GM04503 (cell line): ENCODE measurements at regions not wholly inside any gene's neighbourhood (a gene's known extent, or its start where the extent isn't known, plus 50 kb on each side); places are given as distances from the start of the nearest gene placed in this dataset.

Source experiments
- DNase-seq: peaks from one replicate; pipeline ENCODE4 v3.0.0-alpha.2; 2012; ENCODE audit warnings: low read depth

GRCh38 chr7:98515201-98515600, 101.9 kb upstream of the NPTX2 start:
- no peak for DNase-seq

DNA sequence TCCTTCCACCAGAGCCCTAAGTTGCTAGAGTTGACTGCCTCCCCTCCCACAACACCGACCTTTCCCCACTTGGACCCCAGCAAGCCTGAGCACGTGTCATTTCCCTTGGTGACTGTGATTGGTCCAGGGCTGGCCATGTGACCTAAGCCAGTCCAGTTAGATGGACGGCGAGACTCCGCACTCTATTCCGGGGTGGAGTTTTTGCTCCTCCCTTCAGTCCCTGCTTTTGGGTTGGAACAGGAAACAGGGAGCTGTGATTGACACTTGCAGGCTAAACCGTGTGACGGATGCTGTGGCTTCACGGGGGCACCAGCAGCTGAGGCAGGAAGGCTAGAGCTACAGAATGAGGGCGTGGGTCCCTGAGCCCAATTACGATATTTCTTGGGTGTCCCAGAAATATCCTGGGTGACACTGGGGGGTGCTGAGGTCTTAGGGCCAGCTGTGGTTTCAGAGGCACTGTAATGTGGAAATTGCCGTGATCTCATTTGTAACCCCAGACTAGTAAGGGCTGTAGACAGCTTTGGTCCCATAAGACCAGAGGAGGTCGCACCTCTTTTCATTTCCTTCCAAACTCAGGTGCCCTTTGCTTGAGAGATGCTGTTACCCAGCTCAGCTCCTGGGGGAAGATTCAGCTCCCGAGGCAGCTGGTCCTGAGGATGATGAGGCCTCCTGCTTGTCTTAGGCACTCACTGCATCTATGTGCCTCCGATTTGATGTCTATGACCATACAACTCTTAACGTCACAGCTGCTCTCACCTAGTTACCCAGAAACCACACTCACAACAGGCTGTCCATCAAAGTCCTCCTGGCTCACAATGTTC, 102.7 kb upstream of the NPTX2 start:
- no peak for DNase-seq

- DNase-seq, result no peak
Measured at GRCh38 chr7:98511175-98511574, 105.9 kb upstream of the NPTX2 start.

- DNase-seq, result peak; percentile 3
Measured at GRCh38 chr7:98509836-98510235, 107.2 kb upstream of the NPTX2 start.

DNA sequence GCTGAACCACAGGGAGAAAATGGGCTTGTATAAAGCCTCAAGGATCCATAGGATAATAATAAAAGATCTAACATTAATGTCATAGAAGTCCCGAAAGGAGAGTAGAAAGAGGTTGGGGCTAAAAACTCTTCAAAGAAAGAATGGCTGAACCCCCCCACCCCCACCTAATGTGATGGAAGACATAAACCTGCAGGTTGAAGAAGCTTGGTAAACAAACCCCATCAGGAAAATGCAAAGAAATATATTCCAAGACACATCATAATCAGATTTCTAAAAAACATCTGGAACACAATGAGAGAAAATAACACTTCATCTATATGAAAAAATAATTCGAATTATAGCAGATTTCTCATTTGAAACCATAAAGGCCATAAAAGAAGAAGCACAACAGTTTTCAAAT, 105.6 kb upstream of the BAIAP2L1 start:
- DNase-seq, result no peak

GRCh38 chr7:98500764-98501163, 99.9 kb upstream of the BAIAP2L1 start:
- no peak for DNase-seq

DNA sequence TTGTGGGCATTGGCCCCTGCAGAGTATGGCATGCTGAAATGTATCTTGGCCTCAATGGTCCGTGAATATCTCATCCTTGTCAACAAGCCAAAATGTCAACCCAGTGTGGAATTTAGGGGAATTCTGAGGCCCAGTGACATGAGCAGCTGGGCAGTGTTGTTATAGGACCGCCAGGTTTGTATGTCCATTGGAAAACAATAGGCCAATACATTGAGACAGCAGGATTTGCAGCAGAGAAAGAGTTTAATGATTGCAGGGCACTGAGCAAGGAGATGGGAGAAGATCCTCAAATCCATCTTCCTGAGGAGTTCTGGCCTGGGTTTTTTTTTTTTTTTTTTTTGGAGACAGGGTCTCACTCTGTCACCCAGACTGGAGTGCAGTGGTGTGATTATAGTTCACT, 95.7 kb upstream of the BAIAP2L1 start:
- no peak for DNase-seq

DNA sequence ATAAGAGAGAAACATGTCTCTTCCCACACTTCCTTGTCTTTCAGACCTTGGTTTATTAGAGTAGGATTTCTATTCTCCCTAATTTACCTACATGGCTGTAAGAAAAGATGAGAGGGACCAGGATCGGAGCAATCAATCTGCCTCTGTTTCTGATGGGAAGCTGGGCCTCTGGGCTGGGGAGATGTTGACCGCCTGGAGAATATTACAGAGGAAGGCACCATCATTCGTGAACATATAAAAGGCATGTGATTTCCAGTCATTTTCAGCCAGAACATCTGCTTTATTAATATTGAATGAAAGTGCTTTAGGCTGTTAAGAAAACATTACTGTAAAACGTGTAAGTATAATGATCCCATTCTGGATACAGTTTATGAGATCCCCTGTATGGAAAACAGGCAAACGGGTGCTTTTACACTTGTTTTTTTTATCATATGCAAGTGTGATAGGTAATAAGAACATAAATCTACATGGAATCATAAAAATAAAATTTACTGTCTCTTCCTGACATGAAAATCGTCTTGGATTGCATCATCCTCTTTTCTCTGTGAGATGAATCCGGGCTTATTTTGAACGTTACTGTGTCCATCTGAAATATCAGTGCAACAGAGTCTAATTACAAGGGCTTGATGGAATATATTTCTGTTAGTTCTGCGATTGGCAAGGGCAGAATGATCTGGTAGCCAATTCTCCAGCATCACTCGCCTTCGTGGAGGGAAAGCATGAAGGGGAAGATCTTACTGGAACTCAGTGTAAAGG, 94.5 kb upstream of the BAIAP2L1 start:
- no peak for DNase-seq

DNA sequence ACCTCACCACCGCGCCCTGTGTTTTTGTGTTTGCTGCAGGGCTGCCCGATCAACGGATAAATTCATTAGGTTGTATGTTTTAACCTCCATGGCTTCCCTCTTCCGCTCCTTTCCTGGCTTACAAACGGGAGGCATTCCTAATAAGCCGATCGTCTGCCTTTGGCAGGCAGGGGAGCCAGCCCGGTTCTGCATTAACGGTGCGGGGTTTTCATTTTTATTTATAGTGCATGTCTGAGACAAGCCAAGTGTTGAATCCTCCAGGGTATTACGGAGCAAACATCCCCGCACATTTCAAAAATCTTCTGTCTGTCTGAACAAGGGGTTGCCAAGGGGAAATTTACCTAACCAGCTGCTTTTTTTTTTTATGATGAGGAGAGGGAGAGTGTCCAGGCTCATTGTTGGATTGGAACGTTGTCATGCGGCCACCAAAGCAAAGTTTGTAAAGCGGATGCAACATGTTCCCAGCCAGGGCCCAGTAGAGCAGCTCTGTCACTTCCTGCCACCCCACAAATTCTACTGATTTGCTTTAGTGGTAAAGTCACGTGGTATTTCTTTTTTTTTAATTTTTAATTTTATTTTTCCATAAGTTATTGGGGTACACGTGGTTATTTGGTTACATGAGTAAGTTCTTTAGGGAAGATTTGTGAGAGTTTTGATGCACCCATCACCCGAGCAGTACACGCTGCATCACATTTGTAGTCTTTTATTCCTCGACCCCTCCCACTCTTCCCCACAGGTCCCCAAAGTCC, 92.3 kb upstream of the BAIAP2L1 start:
- DNase-seq, result no peak

DNA sequence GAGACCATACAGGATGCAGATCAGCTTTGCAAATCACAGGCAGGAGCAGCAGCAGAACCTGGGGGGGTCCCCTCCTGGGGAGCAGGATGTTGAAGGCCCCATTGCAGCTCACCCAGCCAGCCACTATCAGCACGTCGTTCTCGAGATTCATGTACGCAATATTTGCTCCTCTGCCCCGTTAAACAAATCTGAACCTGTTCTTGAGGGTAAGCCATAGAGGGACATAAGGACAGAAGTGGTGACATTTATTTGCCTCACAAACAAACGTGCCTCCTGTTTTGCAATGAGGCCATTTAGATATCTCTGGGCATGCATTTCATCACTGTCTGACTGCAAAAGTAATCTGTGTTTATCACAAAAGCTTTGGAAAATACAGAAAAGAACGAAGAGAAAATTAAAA, 87.3 kb upstream of the BAIAP2L1 start:
- DNase-seq, result no peak

GRCh38 chr7:98483964-98484545, 83.2 kb upstream of the BAIAP2L1 start:
- DNase-seq, result no peak

DNA sequence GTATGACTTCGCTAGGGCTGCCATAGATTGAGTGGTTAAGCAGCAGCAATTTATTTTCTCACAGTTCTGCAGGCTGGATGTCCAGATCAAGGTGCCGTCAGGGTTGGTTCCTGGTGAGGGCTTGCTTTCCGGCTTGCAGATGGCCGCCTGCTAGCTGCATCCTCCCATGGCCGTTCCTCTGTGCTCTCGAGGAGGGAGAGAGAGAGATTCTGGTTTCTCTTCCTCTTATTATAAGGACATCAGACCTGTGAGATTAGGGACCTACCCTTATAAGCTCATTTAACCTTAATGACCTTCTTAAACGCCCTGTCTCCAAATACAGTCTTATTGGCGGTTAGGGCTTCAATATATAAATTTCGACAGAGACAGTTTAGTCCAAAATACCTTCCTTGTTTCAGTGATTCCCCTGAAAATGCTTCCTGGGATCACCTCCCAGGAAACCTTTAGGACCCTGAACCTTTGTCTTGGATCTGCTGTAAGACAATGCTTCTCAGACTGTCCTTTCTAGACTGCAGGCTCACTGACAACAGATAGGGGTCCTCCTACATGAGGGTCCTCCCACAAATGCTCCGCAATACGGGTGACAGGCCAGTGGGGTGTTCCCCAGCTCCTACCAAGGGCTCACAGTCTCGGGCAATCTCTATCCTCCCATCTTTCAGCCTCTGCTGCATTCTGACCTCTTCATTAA, 82.5 kb upstream of the BAIAP2L1 start:
- no peak for DNase-seq

DNA sequence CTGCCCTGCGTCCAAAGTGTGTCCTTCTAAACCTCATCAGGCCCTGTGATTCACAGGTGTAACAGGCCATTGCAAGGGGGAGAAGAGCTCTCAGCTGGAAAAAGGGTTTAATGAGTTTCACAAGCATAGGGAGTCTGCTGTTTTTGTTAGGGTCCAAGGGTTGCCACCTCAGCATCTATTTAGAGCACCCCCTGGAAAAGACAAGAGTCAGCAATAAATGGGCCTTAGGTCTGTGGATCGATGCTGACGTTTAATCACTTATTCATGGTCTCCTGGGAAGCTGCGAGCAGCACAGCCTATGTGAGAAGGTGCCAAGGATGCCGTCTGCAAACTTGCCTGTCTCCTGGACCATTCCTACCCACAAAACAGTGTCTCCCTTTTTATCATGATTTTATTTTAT, 78.4 kb upstream of the BAIAP2L1 start:
- DNase-seq, result no peak

- DNase-seq, result no peak
Measured at GRCh38 chr7:98475352-98475751, 74.5 kb upstream of the BAIAP2L1 start.

GRCh38 chr7:98474558-98474957, 73.7 kb upstream of the BAIAP2L1 start:
- DNase-seq, result no peak

GRCh38 chr7:98472521-98472954, 71.6 kb upstream of the BAIAP2L1 start:
- DNase-seq, result no peak

DNA sequence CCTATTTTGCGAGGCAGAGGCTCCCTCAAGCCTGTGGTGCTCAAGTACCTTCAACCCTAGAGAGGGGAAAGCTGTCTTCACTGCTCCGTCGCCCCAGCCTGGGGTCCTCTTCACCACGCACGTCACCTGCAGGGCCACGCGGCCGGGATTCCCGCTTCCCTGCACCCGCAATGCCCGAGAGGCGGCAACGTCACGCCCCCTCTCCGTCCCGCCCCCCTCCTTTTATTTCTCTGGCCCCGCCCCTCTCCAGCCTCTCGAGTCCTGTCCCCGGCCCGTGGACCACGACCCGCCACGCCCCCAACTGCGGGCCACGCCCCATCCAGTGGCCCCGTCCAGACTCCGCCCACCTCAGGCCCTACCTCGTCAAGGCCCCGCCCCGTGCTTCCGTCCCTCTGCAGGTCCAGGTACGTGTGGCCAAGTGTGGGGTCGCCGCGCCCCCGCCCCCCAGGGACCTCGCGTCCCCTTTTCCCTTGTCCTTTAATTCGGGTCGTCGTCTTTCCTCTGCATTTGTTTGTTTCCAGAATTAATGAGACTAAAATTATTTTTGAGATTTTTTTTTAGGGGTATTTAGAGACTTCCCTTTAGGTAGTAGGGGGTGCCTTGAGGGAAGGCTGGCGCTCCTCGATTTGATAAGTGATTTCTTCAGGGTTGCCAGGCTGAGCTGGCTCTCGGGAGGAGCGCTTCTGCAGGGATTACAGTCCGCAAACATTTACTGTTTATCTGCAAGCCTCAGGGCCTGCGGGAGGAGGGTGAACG, 69.8 kb upstream of the BAIAP2L1 start:
- DNase-seq, result no peak

GRCh38 chr7:98469088-98469487, 68.2 kb upstream of the BAIAP2L1 start:
- no peak for DNase-seq

GRCh38 chr7:98467570-98468312, 66.9 kb upstream of the BAIAP2L1 start:
- no peak for DNase-seq

DNA sequence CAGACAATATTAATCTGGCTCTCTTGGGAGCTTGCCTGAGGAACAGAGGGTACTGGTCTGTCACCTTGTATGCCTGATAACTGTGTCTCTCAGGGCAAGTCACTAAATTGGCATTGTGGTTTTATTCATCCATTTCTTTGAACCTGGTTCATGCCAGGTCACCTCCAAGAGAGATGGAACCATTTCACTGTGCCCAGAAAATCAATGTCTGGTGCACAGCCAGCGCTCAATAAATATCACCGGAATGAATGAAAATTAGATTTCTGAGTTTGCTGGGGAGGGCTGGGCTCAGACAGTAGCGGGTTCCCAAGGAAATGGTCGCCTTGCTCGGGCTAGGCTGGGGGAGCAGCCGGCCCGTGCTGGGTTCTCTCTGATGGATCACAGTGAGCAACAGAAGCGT, 64.1 kb upstream of the BAIAP2L1 start:
- DNase-seq, result no peak
